B cell (primary cell): ENCODE measurements at regions not wholly inside any gene's neighbourhood (a gene's known extent, or its start where the extent isn't known, plus 50 kb on each side); places are given as distances from the start of the nearest gene placed in this dataset.

Experiments used
- ATAC-seq: fragments of 200-7000 bp; cut with Tn5 transposase; one replicate; pipeline ENCODE4 v1.10.0; 2021; ENCODE audit warnings: low read depth, mild to moderate bottlenecking, moderate number of reproducible peaks, moderate library complexity
- CTCF ChIA-PET: fragments of 350-600 bp; sonication (Branson Sonifier 250); formaldehyde crosslinking; loops from one replicate; lab custom pipeline; 2021; ENCODE audit warnings: antibody characterized with exemption, inconsistent platforms; lab: Charles Lee
- POLR2A ChIA-PET: fragments of 350-600 bp; sonication (Branson Sonifier 250); formaldehyde crosslinking; loops from one replicate; lab custom pipeline; 2021; ENCODE audit warnings: antibody characterized with exemption; lab: Charles Lee
- DNase-seq: peaks from one replicate; pipeline ENCODE4 v3.0.0; 2013
- H2AFZ ChIP-seq: 2 replicates; pipeline ENCODE4 v1.6.1; 2012; ENCODE audit warnings: mild to moderate bottlenecking, low read depth, low read length; ENCODE audit not compliant: insufficient read depth, poor library complexity, severe bottlenecking
- H3K27ac ChIP-seq, 2 donors: 1 replicate in 1 of 2; 2 replicates in 1 of 2; pipeline ENCODE4 v1.5.1; 2012 to 2013; ENCODE audit warnings: low read length in 2 of 2, mild to moderate bottlenecking in 2 of 2, moderate library complexity in 1 of 2
- H3K27me3 ChIP-seq, 4 experiments: fragments of 200-600 bp in 1 of 4; sonication (generic) in 1 of 4; replicated peaks in 1 of 4; 1 replicate in 2 of 4; 2 replicates in 2 of 4; pipeline versions ENCODE4 v1.6.1 to v1.7.0; 2013 to 2016; ENCODE audit warnings: low read length in 3 of 4, mild to moderate bottlenecking in 2 of 4, mixed read lengths in 1 of 4, moderate library complexity in 1 of 4; ENCODE audit not compliant: insufficient read depth in 4 of 4, control insufficient read depth in 3 of 4; ENCODE audit errors: control extremely low read depth in 1 of 4
- H3K36me3 ChIP-seq, 2 experiments: replicated peaks in 1 of 2; 1 replicate in 1 of 2; 2 replicates in 1 of 2; pipeline versions ENCODE4 v1.6.1 to v1.7.1; 2013; ENCODE audit warnings: low read length in 1 of 2; ENCODE audit not compliant: insufficient read depth in 2 of 2, control insufficient read depth in 1 of 2; ENCODE audit errors: control extremely low read depth in 1 of 2, extremely low read depth in 1 of 2
- H3K4me1 ChIP-seq, 2 donors: fragments of 200-600 bp in 1 of 2; sonication (generic) in 1 of 2; 1 replicate in 1 of 2; 2 replicates in 1 of 2; pipeline versions ENCODE4 v1.5.1 to v1.6.1; 2013 to 2017; ENCODE audit warnings: low read length in 2 of 2; ENCODE audit not compliant: control insufficient read depth in 2 of 2, insufficient read depth in 2 of 2
- H3K4me2 ChIP-seq: replicated peaks from 2 replicates; pipeline ENCODE3; 2012; ENCODE audit warnings: mild to moderate bottlenecking, low read depth, low read length; ENCODE audit not compliant: poor library complexity, severe bottlenecking
- H3K4me3 ChIP-seq, 5 experiments: fragments of 200-600 bp in 1 of 5; sonication (generic) in 1 of 5; 1 replicate in 3 of 5; 2 replicates in 2 of 5; pipeline versions ENCODE4 v1.5.1 to v1.7.0; 2011 to 2016; ENCODE audit warnings: low read length in 4 of 5, mild to moderate bottlenecking in 4 of 5, low read depth in 2 of 5, control low read depth in 1 of 5, moderate library complexity in 1 of 5; ENCODE audit not compliant: insufficient read depth in 1 of 5; ENCODE audit errors: control extremely low read depth in 1 of 5, extremely low read depth in 1 of 5
- H3K79me2 ChIP-seq: fragments of 200-600 bp; sonication (generic); one replicate; pipeline ENCODE4 v1.6.0; 2016; ENCODE audit warnings: low read length; ENCODE audit not compliant: control insufficient read depth, insufficient read depth
- H3K9ac ChIP-seq: fragments of 200-600 bp; sonication (generic); 2 replicates; pipeline ENCODE4 v1.6.1; 2017; ENCODE audit warnings: mild to moderate bottlenecking, low read length, moderate library complexity
- H3K9me3 ChIP-seq, 3 donors: one replicate each; pipeline versions ENCODE4 v1.6.1 to v1.7.1; 2013; ENCODE audit warnings: low read length in 2 of 3; ENCODE audit not compliant: control insufficient read depth in 2 of 3, insufficient read depth in 1 of 3; ENCODE audit errors: control extremely low read depth in 1 of 3
- H4K20me1 ChIP-seq: 2 replicates; pipeline ENCODE4 v1.6.0; 2012; ENCODE audit warnings: mild to moderate bottlenecking, low read length; ENCODE audit not compliant: insufficient read depth, control insufficient read depth, poor library complexity, severe bottlenecking
- H3K27ac Mint-ChIP-seq: one replicate; pipeline ENCODE4 v1.8.0; 2021; ENCODE audit warnings: mixed read lengths
- H3K27me3 Mint-ChIP-seq: one replicate; pipeline ENCODE4 v1.8.0; 2021; ENCODE audit warnings: mixed read lengths
- H3K4me1 Mint-ChIP-seq: one replicate; pipeline ENCODE4 v1.8.0; 2021; ENCODE audit warnings: mixed read lengths
- H3K4me3 Mint-ChIP-seq: one replicate; pipeline ENCODE4 v1.8.0; 2021; ENCODE audit warnings: mixed read lengths
- H3K9me3 Mint-ChIP-seq: one replicate; pipeline ENCODE4 v1.8.0; 2022; ENCODE audit warnings: mixed read lengths; ENCODE audit not compliant: insufficient read depth
- CTCF ChIP-seq: fragments of 200-600 bp; IDR thresholded peaks from one replicate; pipeline ENCODE4 v1.8.0; 2022; ENCODE audit warnings: antibody characterized with exemption, mild to moderate bottlenecking
- EZH2 ChIP-seq: IDR thresholded peaks from 2 replicates; pipeline ENCODE4 v1.6.1; 2012; ENCODE audit warnings: borderline replicate concordance, low read depth, mild to moderate bottlenecking, moderate library complexity, low read length; ENCODE audit not compliant: insufficient read depth, poor library complexity, severe bottlenecking
- WGBS: methylation state at CpG from one replicate; pipeline ENCODE4 v1.1.5; 2013; ENCODE audit warnings: missing lambda C conversion rate; ENCODE audit not compliant: insufficient coverage; 5-methylcytosine and 5-hydroxymethylcytosine counted together
- intact Hi-C: fragments of 100-400 bp; cut with micrococcal nuclease; formaldehyde crosslinking; loops from one replicate; pipeline ENCODE4 v1.10.0; 2022

GRCh38 chr15:93180128-93180527 lies 91.1 kb upstream of the RGMA start:
- no peaks in the 10 kb centered on the region for H3K9me3 Mint-ChIP-seq
- intact Hi-C loops = no loop called here
- H3K9me3 ChIP-seq = peaks cover 0 to 7% (median 0%) of the 10 kb centered on the region in 3 donors
- no peaks in the 10 kb centered on the region for H3K27me3 ChIP-seq
- no peak overlapping the region for H3K27ac ChIP-seq
- no peaks in the 10 kb centered on the region for H3K79me2 ChIP-seq
- WGBS = 81% methylated on average over 7 of the region's 7 CpGs
- H3K4me2 ChIP-seq = no peak overlapping the region
- H4K20me1 ChIP-seq = no peaks in the 10 kb centered on the region
- ChIA-PET POLR2A (no interaction called here), CTCF (no interaction called here)
- no peaks in the 10 kb centered on the region for H3K36me3 ChIP-seq
- ATAC-seq (no peak), DNase-seq (no peak)
- H3K27me3 Mint-ChIP-seq = no peaks in the 10 kb centered on the region
- H3K4me3 Mint-ChIP-seq = no peak overlapping the region
- no peak overlapping the region for H3K27ac Mint-ChIP-seq
- H3K4me3 ChIP-seq = no peak overlapping the region
- no peak for TF ChIP-seq CTCF
- peaks cover 0 to 4% of the 10 kb centered on the region in 2 donors for H3K4me1 ChIP-seq
- H3K4me1 Mint-ChIP-seq = no peaks in the 10 kb centered on the region
- no peak overlapping the region for H3K9ac ChIP-seq
- no peak overlapping the region for H2AFZ ChIP-seq

- H3K4me2 ChIP-seq = no peak overlapping the region
- no peak overlapping the region for H3K27ac ChIP-seq
- H3K4me3 ChIP-seq = no peak overlapping the region
- Mint-ChIP-seq H3K27me3 (no peaks in the 10 kb centered on the region), H3K9me3 (no peaks in the 10 kb centered on the region), H3K27ac (no peak overlapping the region), H3K4me3 (no peak overlapping the region), H3K4me1 (no peaks in the 10 kb centered on the region)
- no peaks in the 10 kb centered on the region for H3K36me3 ChIP-seq
- ChIA-PET POLR2A (no interaction called here), CTCF (no interaction called here)
- no peaks in the 10 kb centered on the region for H3K79me2 ChIP-seq
- H3K9ac ChIP-seq = no peak overlapping the region
- peaks cover 0 to 4% of the 10 kb centered on the region in 2 donors for H3K4me1 ChIP-seq
- H4K20me1 ChIP-seq = no peaks in the 10 kb centered on the region
- intact Hi-C loops = no loop called here
- WGBS = 86% methylated on average over 7 of the region's 17 CpGs
- H3K9me3 ChIP-seq = peaks cover 0 to 7% (median 0%) of the 10 kb centered on the region in 3 donors
- no peak for DNase-seq
- no peaks in the 10 kb centered on the region for H3K27me3 ChIP-seq
- no peak for ATAC-seq
- H2AFZ ChIP-seq = no peak overlapping the region
- TF ChIP-seq CTCF = no peak
- no peak for TF ChIP-seq EZH2
Observed at GRCh38 chr15:93179700-93180102, 90.7 kb upstream of the RGMA start.
